ENCODE measurements at regions not wholly inside any gene's neighbourhood (a gene's known extent, or its start where the extent isn't known, plus 50 kb on each side); places are given as distances from the start of the nearest gene placed in this dataset.

GRCh38 chrX:26352891-26353430 is 137.0 kb downstream of the MAGEB5 start:
- TF ChIP-seq FOXA1 (IDR thresholded peaks at IDR 0.05) (no peak), ELF4 (IDR thresholded peaks at IDR 0.05) (no peak), BHLHE40 (IDR thresholded peaks at IDR 0.05; ENCODE audit: borderline replicate concordance) (no peak), L3MBTL2 (conservative IDR thresholded peaks at IDR 0.05) (no peak), SUZ12 (IDR thresholded peaks at IDR 0.05) (no peak), FOXK2 (IDR thresholded peaks at IDR 0.05) (no peak), ARNT (IDR thresholded peaks at IDR 0.05) (no peak), CTBP1 (IDR thresholded peaks at IDR 0.05; ENCODE audit: borderline replicate concordance) (no peak), ZNF384 (IDR thresholded peaks at IDR 0.05) (no peak), SP1 (IDR thresholded peaks at IDR 0.05) (no peak), LEF1 (IDR thresholded peaks at IDR 0.05; ENCODE audit: borderline replicate concordance) (no peak), HDGF (IDR thresholded peaks at IDR 0.05; ENCODE audit: borderline replicate concordance) (no peak), TARDBP (IDR thresholded peaks at IDR 0.05) (no peak), NFRKB (IDR thresholded peaks at IDR 0.05) (no peak), FOXM1 (IDR thresholded peaks at IDR 0.05; ENCODE audit: borderline replicate concordance) (no peak)
- TF ChIP-seq, protein P1, sequence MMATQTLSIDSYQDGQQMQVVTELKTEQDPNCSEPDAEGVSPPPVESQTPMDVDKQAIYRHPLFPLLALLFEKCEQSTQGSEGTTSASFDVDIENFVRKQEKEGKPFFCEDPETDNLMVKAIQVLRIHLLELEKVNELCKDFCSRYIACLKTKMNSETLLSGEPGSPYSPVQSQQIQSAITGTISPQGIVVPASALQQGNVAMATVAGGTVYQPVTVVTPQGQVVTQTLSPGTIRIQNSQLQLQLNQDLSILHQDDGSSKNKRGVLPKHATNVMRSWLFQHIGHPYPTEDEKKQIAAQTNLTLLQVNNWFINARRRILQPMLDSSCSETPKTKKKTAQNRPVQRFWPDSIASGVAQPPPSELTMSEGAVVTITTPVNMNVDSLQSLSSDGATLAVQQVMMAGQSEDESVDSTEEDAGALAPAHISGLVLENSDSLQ (IDR thresholded peaks at IDR 0.05), result no peak
- ChIA-PET CTCF (no interaction called here), POLR2A (no interaction called here)
- no peak for DNase-seq (ENCODE audit: extremely low spot score)

GRCh38 chrX:26347171-26347570 is 131.2 kb downstream of the MAGEB5 start:
- ChIA-PET CTCF (no interaction called here), POLR2A (no interaction called here)
- no peak for DNase-seq (ENCODE audit: extremely low spot score)
- TF ChIP-seq ZNF384 (IDR thresholded peaks at IDR 0.05) (no peak), FOXA1 (IDR thresholded peaks at IDR 0.05) (no peak), SUZ12 (IDR thresholded peaks at IDR 0.05) (no peak), HDGF (IDR thresholded peaks at IDR 0.05; ENCODE audit: borderline replicate concordance) (no peak), CTBP1 (IDR thresholded peaks at IDR 0.05; ENCODE audit: borderline replicate concordance) (no peak), BHLHE40 (IDR thresholded peaks at IDR 0.05; ENCODE audit: borderline replicate concordance) (no peak), ARNT (IDR thresholded peaks at IDR 0.05) (no peak)
- TF ChIP-seq, protein P1 (IDR thresholded peaks at IDR 0.05), result no peak

GRCh38 chrX:26334232-26334631 is 118.3 kb downstream of the MAGEB5 start:
- no peak for DNase-seq (ENCODE audit: extremely low spot score)
- POLR2A ChIA-PET, result no interaction called here
- no peak for TF ChIP-seq SUZ12 (IDR thresholded peaks at IDR 0.05)
- no peak for TF ChIP-seq FOXA1 (IDR thresholded peaks at IDR 0.05)
- TF ChIP-seq, protein P1 (IDR thresholded peaks at IDR 0.05), result no peak
- no peak for TF ChIP-seq LEF1 (IDR thresholded peaks at IDR 0.05; ENCODE audit: borderline replicate concordance)
- no peak for TF ChIP-seq NFRKB (IDR thresholded peaks at IDR 0.05)
- CTCF ChIA-PET, result no interaction called here

GRCh38 chrX:26328608-26329319 is 112.8 kb downstream of the MAGEB5 start:
- POLR2A ChIA-PET, result no interaction called here

GRCh38 chrX:26309262-26309661 is 93.3 kb downstream of the MAGEB5 start:
- no peak for TF ChIP-seq ARNT (IDR thresholded peaks at IDR 0.05)
- no peak for TF ChIP-seq ZNF384 (IDR thresholded peaks at IDR 0.05)
- no peak for TF ChIP-seq LEF1 (IDR thresholded peaks at IDR 0.05; ENCODE audit: borderline replicate concordance)
- TF ChIP-seq TARDBP (IDR thresholded peaks at IDR 0.05), result no peak
- CTCF ChIA-PET, result no interaction called here
- DNase-seq (ENCODE audit: extremely low spot score), result no peak
- POLR2A ChIA-PET, result no interaction called here

More at GRCh38 chrX:26328608-26329319, 112.8 kb downstream of the MAGEB5 start:
- CTCF ChIA-PET, result no interaction called here
- TF ChIP-seq ELF4 (IDR thresholded peaks at IDR 0.05), result no peak
- TF ChIP-seq ARNT (IDR thresholded peaks at IDR 0.05), result no peak
- TF ChIP-seq SP1 (IDR thresholded peaks at IDR 0.05), result no peak
- no peak for TF ChIP-seq ZNF384 (IDR thresholded peaks at IDR 0.05)
- no peak for TF ChIP-seq LEF1 (IDR thresholded peaks at IDR 0.05; ENCODE audit: borderline replicate concordance)
- TF ChIP-seq TARDBP (IDR thresholded peaks at IDR 0.05), result no peak
- DNase-seq (ENCODE audit: extremely low spot score), result no peak

DNA sequence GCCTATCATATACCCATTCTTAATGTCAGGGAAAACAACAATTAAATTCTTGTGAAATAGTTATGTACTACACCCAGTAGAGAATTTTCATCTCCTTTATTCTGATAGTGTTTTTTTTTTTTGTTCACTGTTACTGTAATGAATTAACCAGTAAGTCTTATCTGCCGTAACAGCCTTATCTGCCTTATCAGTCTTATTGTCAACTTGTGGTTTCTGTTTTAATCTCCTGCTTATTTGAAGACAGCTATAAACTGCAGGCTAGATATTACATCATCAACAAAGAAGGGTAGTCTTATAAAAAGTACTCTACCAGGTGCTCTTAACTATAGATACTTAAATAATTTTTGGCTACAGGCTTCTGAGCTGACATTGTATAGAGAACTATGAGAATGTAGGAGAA is 79.5 kb downstream of the MAGEB5 start:
- ChIA-PET CTCF (no interaction called here), POLR2A (no interaction called here)
- DNase-seq (ENCODE audit: extremely low spot score), result no peak
- TF ChIP-seq FOXM1 (IDR thresholded peaks at IDR 0.05; ENCODE audit: borderline replicate concordance), result no peak
- TF ChIP-seq, protein P1 (IDR thresholded peaks at IDR 0.05), result no peak
- TF ChIP-seq FOXA1 (IDR thresholded peaks at IDR 0.05), result no peak
- no peak for TF ChIP-seq NFRKB (IDR thresholded peaks at IDR 0.05)
- no peak for TF ChIP-seq SP1 (IDR thresholded peaks at IDR 0.05)
- no peak for TF ChIP-seq L3MBTL2 (conservative IDR thresholded peaks at IDR 0.05)
- TF ChIP-seq HDGF (IDR thresholded peaks at IDR 0.05; ENCODE audit: borderline replicate concordance), result no peak
- TF ChIP-seq BHLHE40 (IDR thresholded peaks at IDR 0.05; ENCODE audit: borderline replicate concordance), result no peak
- no peak for TF ChIP-seq CTBP1 (IDR thresholded peaks at IDR 0.05; ENCODE audit: borderline replicate concordance)

Measured in HEK293T (cell line).